ENCODE measurements at regions not wholly inside any gene's neighbourhood (a gene's known extent, or its start where the extent isn't known, plus 50 kb on each side); places are given as distances from the start of the nearest gene placed in this dataset.

GRCh38 chr6:73984571-73985210 is 288.7 kb downstream of the CD109 start:
- TF ChIP-seq, protein P1, sequence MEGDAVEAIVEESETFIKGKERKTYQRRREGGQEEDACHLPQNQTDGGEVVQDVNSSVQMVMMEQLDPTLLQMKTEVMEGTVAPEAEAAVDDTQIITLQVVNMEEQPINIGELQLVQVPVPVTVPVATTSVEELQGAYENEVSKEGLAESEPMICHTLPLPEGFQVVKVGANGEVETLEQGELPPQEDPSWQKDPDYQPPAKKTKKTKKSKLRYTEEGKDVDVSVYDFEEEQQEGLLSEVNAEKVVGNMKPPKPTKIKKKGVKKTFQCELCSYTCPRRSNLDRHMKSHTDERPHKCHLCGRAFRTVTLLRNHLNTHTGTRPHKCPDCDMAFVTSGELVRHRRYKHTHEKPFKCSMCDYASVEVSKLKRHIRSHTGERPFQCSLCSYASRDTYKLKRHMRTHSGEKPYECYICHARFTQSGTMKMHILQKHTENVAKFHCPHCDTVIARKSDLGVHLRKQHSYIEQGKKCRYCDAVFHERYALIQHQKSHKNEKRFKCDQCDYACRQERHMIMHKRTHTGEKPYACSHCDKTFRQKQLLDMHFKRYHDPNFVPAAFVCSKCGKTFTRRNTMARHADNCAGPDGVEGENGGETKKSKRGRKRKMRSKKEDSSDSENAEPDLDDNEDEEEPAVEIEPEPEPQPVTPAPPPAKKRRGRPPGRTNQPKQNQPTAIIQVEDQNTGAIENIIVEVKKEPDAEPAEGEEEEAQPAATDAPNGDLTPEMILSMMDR (IDR thresholded peaks at IDR 0.05), result no peak
- TF ChIP-seq POLR2AphosphoS5 (IDR thresholded peaks at IDR 0.05), result no peak
- no peak for TF ChIP-seq POLR2A (IDR thresholded peaks at IDR 0.05)
